HCT116 (cell line): ENCODE measurements at regions not wholly inside any gene's neighbourhood (a gene's known extent, or its start where the extent isn't known, plus 50 kb on each side); places are given as distances from the start of the nearest gene placed in this dataset.

Source experiments
- CTCF ChIP-seq, 3 experiments: fragments of 200-600 bp in 1 of 3; sonication (generic) in 1 of 3; IDR thresholded peaks in 2 of 3; conservative IDR thresholded peaks in 1 of 3; 2 replicates each; pipeline ENCODE4 v1.5.1; 2012 to 2017; ENCODE audit warnings: low read depth in 2 of 3, low read length in 2 of 3, antibody characterized with exemption in 1 of 3, borderline replicate concordance in 1 of 3, control low read depth in 1 of 3, mild to moderate bottlenecking in 1 of 3, mixed read lengths in 1 of 3, mixed run types in 1 of 3, moderate library complexity in 1 of 3; ENCODE audit not compliant: insufficient read depth in 1 of 3
- POLR2AphosphoS5 ChIP-seq: IDR thresholded peaks from 2 replicates; pipeline ENCODE4 v1.6.1; 2011; ENCODE audit warnings: mild to moderate bottlenecking, low read depth, low read length, moderate library complexity
- SRF ChIP-seq: IDR thresholded peaks from 2 replicates; pipeline ENCODE4 v1.6.1; 2012; ENCODE audit warnings: low read depth

GRCh38 chr6:92748131-92748530, 671.2 kb downstream of the EPHA7 start:
- TF ChIP-seq POLR2AphosphoS5 (no peak), SRF (no peak), CTCF (IDR thresholded peaks at IDR 0.05 in 2 of 3, conservative IDR thresholded peaks at IDR 0.05 in 1 of 3; ENCODE audit: borderline replicate concordance in 1 of 3, insufficient read depth in 1 of 3, low read depth in 2 of 3, low read length in 2 of 3) (no peak)
